HG03039 (cell line): ENCODE measurements at regions not wholly inside any gene's neighbourhood (a gene's known extent, or its start where the extent isn't known, plus 50 kb on each side); places are given as distances from the start of the nearest gene placed in this dataset.

Experiments
- ATAC-seq: cut with Tn5 transposase; IDR thresholded peaks from one replicate; pipeline ENCODE4 v1.9.1; 2021; ENCODE audit warnings: mild to moderate bottlenecking, moderate library complexity; ENCODE audit not compliant: unreplicated experiment

GRCh38 chr18:28712796-28713425, 536.0 kb upstream of the CDH2 start:
- ATAC-seq, result no peak

- no peak for ATAC-seq
Observed at GRCh38 chr18:28712172-28712571, 535.2 kb upstream of the CDH2 start.

DNA sequence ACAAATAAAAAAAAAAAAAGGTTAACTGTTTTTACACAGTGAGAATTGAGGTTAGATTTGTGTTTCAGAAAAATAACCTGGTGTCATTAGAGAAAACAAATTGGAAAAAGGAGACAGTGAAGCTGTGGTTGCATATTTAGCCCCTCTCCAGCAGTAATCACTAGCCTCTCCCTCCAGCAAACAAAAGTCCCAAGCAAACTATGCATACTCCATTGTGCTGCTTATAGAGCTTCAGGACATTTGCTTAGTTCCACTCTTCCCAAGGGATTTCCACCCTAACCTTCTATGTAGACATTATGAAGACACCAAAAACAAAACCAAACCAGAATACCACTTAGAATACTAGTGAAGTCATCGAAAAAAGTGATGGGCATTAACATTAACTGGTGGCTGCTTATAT, 534.2 kb upstream of the CDH2 start:
- ATAC-seq, result no peak

GRCh38 chr18:28707006-28707405, 530.1 kb upstream of the CDH2 start:
- ATAC-seq, result no peak

DNA sequence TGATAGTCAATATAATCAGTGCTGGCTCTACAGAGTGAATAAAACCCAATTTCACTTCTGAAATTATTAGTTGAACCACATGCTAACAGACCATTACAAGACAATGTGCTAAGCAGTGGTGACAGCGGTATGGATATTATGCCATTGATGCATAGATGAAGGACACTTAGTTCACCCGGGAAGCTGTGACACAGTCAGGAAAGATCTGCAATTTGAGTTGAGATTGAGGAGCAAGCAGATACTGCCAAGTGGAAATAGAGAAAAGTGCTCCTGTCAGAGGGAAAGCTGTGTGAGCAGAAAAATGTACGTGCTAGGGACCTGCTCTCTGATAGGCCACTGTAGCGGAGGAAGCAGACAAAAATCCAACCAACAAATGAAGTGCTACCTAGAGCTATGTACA, 529.5 kb upstream of the CDH2 start:
- ATAC-seq, result no peak

DNA sequence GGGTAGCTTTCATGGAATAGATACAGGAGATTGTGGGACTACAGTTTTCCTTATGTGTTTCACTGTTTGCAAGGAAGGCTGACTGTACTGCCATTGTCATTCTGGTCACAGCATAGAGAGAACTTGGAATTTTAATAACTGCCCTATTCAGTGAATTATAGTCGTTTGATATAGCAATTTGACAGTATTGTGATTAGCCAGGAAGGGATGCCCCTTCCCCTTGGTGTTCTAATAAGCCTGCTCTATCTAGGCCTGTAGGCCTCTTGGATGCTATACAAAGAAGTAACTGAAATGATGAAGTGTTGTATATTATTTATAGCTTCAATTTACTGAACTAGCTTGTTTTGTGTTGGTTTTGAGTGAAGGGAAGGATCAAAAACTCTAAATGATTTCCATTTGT, 528.6 kb upstream of the CDH2 start:
- ATAC-seq, result no peak

DNA sequence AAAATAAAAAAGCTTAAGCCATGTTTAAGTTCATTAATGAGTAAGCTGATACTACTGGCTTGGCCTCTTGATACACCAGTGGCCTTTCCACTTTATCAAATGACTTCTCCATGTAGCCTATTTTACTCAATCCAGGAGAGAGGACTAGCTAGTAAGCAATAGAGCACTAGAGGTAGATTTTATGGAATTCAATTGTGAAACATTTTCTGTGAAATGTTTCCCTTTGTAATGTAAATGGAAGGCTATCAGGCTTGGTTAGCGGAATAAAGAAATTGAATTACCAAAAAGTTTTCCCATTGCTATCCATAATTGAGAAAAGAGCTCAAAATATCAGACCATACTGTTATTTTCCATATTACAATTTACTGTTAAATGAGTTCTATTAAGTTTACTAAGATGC, 515.4 kb upstream of the CDH2 start:
- ATAC-seq, result no peak

- no peak for ATAC-seq
Observed at GRCh38 chr18:28691496-28691840, 514.5 kb upstream of the CDH2 start.

DNA sequence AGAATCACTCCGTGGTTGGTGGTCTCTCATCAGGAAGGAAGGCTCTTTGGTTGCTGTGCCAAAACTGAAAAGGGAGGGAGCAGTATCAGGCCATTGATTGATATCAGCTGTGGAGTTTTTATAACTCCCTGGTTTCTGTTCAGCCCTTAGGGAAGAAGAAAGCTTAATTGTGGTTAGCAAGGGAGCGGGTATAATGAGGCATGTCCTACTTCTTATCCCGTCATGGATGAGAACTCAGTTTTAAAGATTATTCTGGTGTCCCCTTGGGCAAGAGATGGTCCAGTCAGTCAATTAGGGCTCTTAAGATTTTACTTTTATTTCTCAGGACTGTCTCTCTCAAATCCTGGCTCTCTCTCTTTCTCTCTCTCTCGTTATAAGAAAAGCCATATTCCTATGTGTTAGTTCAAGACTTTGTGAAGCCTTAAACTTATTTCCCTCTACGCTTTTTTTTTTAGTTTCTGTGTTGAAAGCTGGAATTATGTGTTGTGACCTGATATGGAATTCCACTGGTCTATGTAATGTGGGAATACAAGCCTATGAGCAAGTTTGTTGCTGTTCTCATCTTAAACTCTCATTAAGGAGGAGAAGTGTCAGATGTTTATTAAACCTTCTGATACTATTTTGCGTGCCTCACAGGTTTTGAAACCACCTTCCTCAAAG, 514.0 kb upstream of the CDH2 start:
- no peak for ATAC-seq

GRCh38 chr18:28690100-28690499, 513.2 kb upstream of the CDH2 start:
- no peak for ATAC-seq

DNA sequence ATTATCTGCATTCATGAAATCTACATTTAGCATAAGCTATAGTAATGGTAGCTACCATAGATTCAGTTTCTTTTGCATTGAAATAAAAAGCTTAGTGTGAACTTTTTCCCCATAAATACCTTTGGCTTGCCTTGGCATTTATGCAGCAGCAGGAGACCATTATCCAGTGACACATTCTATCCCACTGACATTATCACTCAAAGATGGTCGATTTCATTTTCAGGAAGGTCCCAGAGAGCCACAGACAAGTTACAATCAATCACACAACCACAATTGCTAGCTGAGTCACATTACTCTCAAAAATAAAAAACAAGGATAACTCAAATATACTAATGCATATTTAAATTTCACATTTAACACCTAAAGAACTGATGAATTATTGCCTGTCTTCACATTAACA, 512.7 kb upstream of the CDH2 start:
- ATAC-seq, result no peak

- ATAC-seq, result no peak
Observed at GRCh38 chr18:28684746-28685355, 507.9 kb upstream of the CDH2 start.

GRCh38 chr18:28682912-28683311, 506.0 kb upstream of the CDH2 start:
- ATAC-seq, result no peak

DNA sequence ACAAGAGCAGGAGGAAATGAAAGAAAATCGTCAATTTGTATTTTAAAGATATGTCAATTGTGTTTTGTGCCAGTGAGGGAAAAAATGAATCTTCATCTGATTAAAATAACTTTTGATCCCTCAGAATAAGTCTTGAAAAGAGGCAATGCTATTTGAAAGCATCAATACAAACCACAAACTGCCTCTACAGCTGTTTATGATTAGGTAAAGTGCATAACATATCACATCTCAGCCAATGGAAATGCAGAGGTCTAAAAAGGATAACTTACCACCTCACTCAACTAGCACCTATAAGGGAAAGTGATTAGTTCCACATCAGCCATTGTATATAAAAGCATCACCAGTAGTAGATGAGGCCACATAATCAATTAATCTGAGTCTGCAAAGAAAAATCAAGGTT, 492.2 kb upstream of the CDH2 start:
- no peak for ATAC-seq

DNA sequence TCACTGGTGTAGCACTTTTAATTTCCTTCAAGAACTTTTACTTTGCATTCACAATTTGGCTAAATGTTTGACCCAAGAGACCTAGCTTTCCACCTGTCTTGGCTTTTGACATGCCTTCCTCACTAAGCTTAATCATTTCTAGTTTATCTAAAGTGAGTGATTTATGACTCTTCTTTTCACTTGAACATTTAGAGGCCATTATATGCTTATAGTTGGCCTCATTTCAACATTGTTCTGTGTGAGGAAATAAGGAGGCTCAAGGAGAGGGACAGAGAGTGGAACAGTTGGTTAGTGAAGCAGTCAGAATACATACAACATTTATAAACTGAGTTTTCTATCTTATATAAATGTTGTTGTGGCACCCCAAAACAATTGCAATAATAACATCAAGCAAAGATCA, 489.3 kb upstream of the CDH2 start:
- no peak for ATAC-seq

GRCh38 chr18:28657961-28658360, 481.0 kb upstream of the CDH2 start:
- no peak for ATAC-seq

DNA sequence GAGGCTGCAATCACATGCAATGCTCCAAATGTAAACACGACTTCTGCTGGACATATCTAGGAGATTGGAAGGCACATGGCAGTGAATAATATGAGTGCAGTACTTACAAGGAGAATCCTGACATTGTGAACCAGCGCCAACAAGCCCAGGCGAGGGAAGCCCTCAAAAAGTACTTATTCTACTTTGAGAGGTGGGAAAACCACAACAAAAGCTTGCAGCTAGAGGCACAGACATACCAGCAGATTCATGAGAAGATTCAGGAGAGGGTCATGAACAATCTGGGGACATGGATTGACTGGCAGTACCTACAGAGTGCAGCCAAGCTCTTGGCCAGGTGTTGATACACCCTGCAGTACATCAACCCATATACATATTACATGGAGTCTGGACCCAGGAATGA, 475.7 kb upstream of the CDH2 start:
- ATAC-seq, result no peak

- ATAC-seq, result no peak
Observed at GRCh38 chr18:28651298-28651697, 474.4 kb upstream of the CDH2 start.

- ATAC-seq, result no peak
Observed at GRCh38 chr18:28650860-28651259, 473.9 kb upstream of the CDH2 start.

- ATAC-seq, result no peak
Observed at GRCh38 chr18:28647961-28648360, 471.0 kb upstream of the CDH2 start.

GRCh38 chr18:28637897-28638296, 461.0 kb upstream of the CDH2 start:
- no peak for ATAC-seq

DNA sequence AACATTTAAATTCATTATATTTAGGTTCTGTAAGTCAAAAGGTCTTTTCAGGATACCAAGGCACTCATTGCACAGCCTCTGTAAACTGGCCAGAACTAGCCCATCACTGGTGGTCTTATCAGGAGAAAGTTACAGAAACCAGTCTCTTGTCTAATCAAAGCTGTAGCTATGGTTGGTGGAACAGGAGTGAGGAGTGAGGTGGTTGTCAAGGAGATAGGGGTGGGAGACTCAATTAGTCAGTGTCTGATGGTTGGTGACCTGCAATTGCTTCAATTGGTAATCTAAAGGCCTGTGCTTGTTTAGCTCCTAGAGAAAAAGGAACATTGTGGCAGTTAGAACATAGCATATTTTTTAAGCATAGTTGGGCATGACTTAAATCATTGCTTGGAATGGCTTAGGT, 458.6 kb upstream of the CDH2 start:
- ATAC-seq, result no peak

DNA sequence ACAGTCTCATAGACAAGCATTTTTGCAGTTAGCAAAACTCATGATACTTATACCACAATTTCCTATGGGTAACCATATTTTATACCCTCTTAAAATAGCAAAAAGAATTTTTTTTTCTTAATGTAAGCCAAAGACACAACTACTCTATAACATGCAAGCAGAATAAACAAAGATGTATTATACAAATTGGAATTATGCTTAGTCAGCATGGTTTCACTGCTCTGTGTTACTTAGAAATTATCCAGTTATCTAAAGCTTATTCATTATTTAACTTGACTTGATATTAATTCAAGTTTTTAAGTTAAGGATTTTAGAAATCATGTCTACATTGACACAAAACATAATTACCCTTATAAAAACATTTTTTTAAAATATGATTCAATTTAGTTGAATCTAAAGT, 449.8 kb upstream of the CDH2 start:
- no peak for ATAC-seq
